ENCODE measurements at regions not wholly inside any gene's neighbourhood (a gene's known extent, or its start where the extent isn't known, plus 50 kb on each side); places are given as distances from the start of the nearest gene placed in this dataset.
A peak's percentile ranks its signal among the peaks of the same experiment; 100 is the strongest.

GRCh38 chr1:215004121-215004827, 78.3 kb upstream of the KCNK2 start:
- no peak for DNase-seq (ENCODE audit: low read depth, low spot score)
- CTCF ChIA-PET = interaction anchor here (1.3 kb wide), 1 partner anchor 142 kb away, joined by 3 read pairs; no protein-coding TSS in a partner anchor
- POLR2A ChIA-PET = interaction anchor here (1.0 to 1.3 kb wide), 2 partner anchors 14 to 47 kb away, joined by 3 read pairs; no protein-coding TSS in a partner anchor
- no peak overlapping the region for H3K4me3 ChIP-seq (ENCODE audit: low read depth, low read length)
- TF ChIP-seq, protein P1, sequence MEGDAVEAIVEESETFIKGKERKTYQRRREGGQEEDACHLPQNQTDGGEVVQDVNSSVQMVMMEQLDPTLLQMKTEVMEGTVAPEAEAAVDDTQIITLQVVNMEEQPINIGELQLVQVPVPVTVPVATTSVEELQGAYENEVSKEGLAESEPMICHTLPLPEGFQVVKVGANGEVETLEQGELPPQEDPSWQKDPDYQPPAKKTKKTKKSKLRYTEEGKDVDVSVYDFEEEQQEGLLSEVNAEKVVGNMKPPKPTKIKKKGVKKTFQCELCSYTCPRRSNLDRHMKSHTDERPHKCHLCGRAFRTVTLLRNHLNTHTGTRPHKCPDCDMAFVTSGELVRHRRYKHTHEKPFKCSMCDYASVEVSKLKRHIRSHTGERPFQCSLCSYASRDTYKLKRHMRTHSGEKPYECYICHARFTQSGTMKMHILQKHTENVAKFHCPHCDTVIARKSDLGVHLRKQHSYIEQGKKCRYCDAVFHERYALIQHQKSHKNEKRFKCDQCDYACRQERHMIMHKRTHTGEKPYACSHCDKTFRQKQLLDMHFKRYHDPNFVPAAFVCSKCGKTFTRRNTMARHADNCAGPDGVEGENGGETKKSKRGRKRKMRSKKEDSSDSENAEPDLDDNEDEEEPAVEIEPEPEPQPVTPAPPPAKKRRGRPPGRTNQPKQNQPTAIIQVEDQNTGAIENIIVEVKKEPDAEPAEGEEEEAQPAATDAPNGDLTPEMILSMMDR (IDR thresholded peaks at IDR 0.05; ENCODE audit: insufficient read depth, low read length, missing control alignments) = no peak

GRCh38 chr1:215005078-215005477, 77.5 kb upstream of the KCNK2 start:
- no peak for DNase-seq (ENCODE audit: low read depth, low spot score)
- peak overlapping the region; percentile 57 for H3K4me3 ChIP-seq (ENCODE audit: low read depth, low read length)
- TF ChIP-seq, protein P1 (IDR thresholded peaks at IDR 0.05; ENCODE audit: insufficient read depth, low read length, missing control alignments) = no peak
- POLR2A ChIA-PET = interaction anchor here (1.0 to 1.3 kb wide), 2 partner anchors 15 to 48 kb away, joined by 3 read pairs; no protein-coding TSS in a partner anchor
- CTCF ChIA-PET = interaction anchor here (1.3 kb wide), 1 partner anchor 141 kb away, joined by 3 read pairs; no protein-coding TSS in a partner anchor

DNA sequence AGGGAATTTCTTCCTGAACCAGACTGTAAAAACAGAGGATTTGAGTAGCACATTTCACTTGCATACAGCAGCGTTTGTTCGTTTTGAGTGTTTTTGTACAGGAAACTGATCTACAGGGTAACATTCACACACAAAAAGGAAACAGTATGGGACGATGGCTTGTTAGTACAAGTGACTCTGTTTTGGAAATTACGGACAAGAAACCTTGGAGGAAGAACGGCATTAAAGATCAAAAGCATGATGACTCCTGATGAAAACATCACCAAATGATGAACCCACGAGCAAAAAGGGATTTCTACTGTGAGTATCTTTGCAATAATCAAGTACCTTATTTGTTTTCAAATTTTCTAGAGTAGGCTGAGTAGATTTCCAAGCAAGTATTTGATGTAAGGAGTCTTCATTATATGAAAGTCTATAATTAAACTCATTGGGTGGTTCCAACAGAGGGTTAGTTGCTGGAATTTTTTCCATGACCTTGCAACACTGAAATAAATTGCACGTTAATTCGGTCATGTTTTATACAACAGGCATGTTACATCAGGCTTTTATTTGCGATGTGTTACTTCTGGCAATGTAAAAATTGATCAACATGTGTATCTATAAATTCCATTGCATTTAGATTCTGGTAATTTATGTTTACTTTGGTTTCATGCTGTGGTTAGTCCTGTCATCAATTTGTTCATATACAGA, 76.7 kb upstream of the KCNK2 start:
- CTCF ChIA-PET = no interaction called here
- DNase-seq (ENCODE audit: low read depth, low spot score) = no peak
- POLR2A ChIA-PET = interaction anchor here (1.3 kb wide), 1 partner anchor 49 kb away, joined by 3 read pairs; no protein-coding TSS in a partner anchor

DNA sequence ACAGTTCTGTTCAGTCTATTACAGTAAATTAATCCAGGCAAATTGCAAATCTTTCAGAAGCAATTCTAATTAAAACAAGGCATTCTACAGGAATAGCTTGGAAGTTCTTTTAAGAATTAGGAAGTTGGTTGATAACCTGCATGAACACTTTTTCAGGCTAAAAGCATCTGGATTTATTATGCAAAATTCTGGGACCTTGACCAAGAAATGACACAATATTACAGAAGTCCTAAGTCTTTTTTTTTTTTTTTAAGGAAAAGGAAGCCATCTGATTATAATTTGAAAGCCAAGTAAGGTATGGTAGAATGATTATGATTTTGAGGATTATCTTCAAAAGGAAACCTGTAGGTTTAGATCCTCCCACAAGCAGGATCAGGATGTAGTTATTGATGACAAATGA, 74.7 kb upstream of the KCNK2 start:
- DNase-seq (ENCODE audit: low read depth, low spot score) = no peak
- H3K4me3 ChIP-seq (ENCODE audit: low read depth, low read length) = no peak overlapping the region
- ChIA-PET POLR2A (no interaction called here), CTCF (interaction anchor here (0.7 to 1.2 kb wide), 3 partner anchors 15 to 139 kb away, joined by 3 read pairs; no protein-coding TSS in a partner anchor)
- TF ChIP-seq, protein P1 (IDR thresholded peaks at IDR 0.05; ENCODE audit: insufficient read depth, low read length, missing control alignments) = no peak

More for the DNA sequence above, 76.7 kb upstream of the KCNK2 start:
- peak overlapping the region; percentile 57 for H3K4me3 ChIP-seq (ENCODE audit: low read depth, low read length)
- TF ChIP-seq, protein P1 (IDR thresholded peaks at IDR 0.05; ENCODE audit: insufficient read depth, low read length, missing control alignments) = no peak

DNA sequence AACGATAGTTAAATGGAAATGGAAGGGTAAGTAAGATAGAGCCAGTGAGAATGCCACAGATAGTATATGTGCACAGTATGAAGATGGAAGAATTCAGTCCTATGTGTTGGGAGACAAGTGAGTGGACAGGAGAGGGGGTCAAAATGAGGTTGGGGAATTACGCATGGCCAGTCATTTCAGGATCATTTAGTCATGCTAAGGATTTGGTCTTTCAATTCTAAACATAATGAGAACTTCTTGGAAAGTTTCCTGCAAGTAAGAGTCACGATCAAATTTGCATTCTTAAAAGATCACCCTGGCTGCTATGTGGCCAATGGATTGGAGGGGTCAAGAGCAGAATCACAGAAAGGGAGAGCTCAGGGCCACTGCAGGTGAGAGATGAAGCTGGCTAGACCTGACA, 64.0 kb upstream of the KCNK2 start:
- CTCF ChIA-PET = interaction anchor here (1.6 kb wide), 1 partner anchor 358 kb away, joined by 4 read pairs; no protein-coding TSS in a partner anchor
- TF ChIP-seq, protein P1 (IDR thresholded peaks at IDR 0.05; ENCODE audit: insufficient read depth, low read length, missing control alignments) = no peak
- POLR2A ChIA-PET = no interaction called here
- H3K4me3 ChIP-seq (ENCODE audit: low read depth, low read length) = no peak overlapping the region
- no peak for DNase-seq (ENCODE audit: low read depth, low spot score)

DNA sequence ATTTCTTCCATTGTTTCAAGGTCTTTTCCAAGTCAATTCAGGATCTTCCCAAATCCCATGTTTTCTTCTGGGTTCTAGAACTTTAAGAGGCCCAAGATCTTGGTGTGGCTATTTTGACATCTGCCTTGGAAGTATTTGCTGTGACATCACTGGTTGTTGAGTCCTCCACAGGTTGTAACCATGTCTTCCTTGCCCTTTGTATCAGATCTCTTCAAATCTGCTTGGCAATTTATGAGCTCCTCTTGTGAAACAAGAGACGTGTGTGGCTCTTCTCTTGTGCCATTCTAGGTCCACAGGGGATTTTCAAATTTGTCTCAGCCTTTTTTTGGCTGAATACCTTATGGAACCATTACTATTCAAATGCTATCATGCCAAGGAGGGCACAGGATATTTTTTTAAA, 60.3 kb upstream of the KCNK2 start:
- CTCF ChIA-PET = interaction anchor here (0.7 to 1.4 kb wide), 2 partner anchors 213 to 384 kb away, joined by 3 read pairs; no protein-coding TSS in a partner anchor
- POLR2A ChIA-PET = interaction anchor here (0.7 kb wide), 1 partner anchor 28 kb away, joined by 3 read pairs; no protein-coding TSS in a partner anchor
- no peak for DNase-seq (ENCODE audit: low read depth, low spot score)
- no peak overlapping the region for H3K4me3 ChIP-seq (ENCODE audit: low read depth, low read length)
- TF ChIP-seq, protein P1 (IDR thresholded peaks at IDR 0.05; ENCODE audit: insufficient read depth, low read length, missing control alignments) = no peak

All from AG04449 (cell line).